Frontal cortex (tissue), 3 donors: ENCODE measurements at regions not wholly inside any gene's neighbourhood (a gene's known extent, or its start where the extent isn't known, plus 50 kb on each side); places are given as distances from the start of the nearest gene placed in this dataset.

Experiments used
- DNase-seq, 2 donors: peaks; one replicate each; pipeline ENCODE4 v3.0.0; 2012; ENCODE audit warnings: low spot score in 2 of 2
- FAIRE-seq: peaks from 2 replicates; lab custom pipeline; 2012; peaks lifted over from hg19 to GRCh38; lab: Jason Lieb, UNC
- donor health status: control.
- donor health status: control.
- donor health status: control.

GRCh38 chr9:87300915-87301314 lies 196.8 kb upstream of the DAPK1 start:
- no peak for FAIRE-seq
- no peak for DNase-seq

- DNase-seq, result no peak
- no peak for FAIRE-seq
Observed at GRCh38 chr9:87301371-87301770, 196.3 kb upstream of the DAPK1 start.

GRCh38 chr9:87305151-87305550 lies 192.5 kb upstream of the DAPK1 start:
- no peak for DNase-seq
- no peak for FAIRE-seq

- no peak for FAIRE-seq
- DNase-seq, result no peak
Observed at GRCh38 chr9:87306006-87306405, 191.7 kb upstream of the DAPK1 start.

- no peak for DNase-seq
Observed at GRCh38 chr9:87307848-87308247, 189.8 kb upstream of the DAPK1 start.

GRCh38 chr9:87309236-87309635 lies 188.4 kb upstream of the DAPK1 start:
- FAIRE-seq (no peak), DNase-seq (no peak)

More at GRCh38 chr9:87307848-87308247, 189.8 kb upstream of the DAPK1 start:
- FAIRE-seq, result no peak

- FAIRE-seq (no peak), DNase-seq (no peak)
Observed at GRCh38 chr9:87310827-87311523, 186.7 kb upstream of the DAPK1 start.

- no peak for FAIRE-seq
- DNase-seq, result no peak
Observed at GRCh38 chr9:87319656-87320055, 178.0 kb upstream of the DAPK1 start.

GRCh38 chr9:87320146-87320884 lies 177.4 kb upstream of the DAPK1 start:
- FAIRE-seq, result no peak
- DNase-seq, result no peak

GRCh38 chr9:87322840-87323635 lies 174.6 kb upstream of the DAPK1 start:
- DNase-seq (no peak), FAIRE-seq (no peak)

GRCh38 chr9:87323928-87324327 lies 173.7 kb upstream of the DAPK1 start:
- DNase-seq (no peak), FAIRE-seq (no peak)

GRCh38 chr9:87324613-87325194 lies 173.0 kb upstream of the DAPK1 start:
- FAIRE-seq, result peak; percentile 96

GRCh38 chr9:87327575-87328125 lies 170.0 kb upstream of the DAPK1 start:
- FAIRE-seq, result no peak
- no peak for DNase-seq

More at GRCh38 chr9:87324613-87325194, 173.0 kb upstream of the DAPK1 start:
- peak; percentile 28 to 49 for DNase-seq

GRCh38 chr9:87333802-87334201 lies 163.9 kb upstream of the DAPK1 start:
- DNase-seq (no peak), FAIRE-seq (no peak)

- FAIRE-seq, result no peak
- no peak for DNase-seq
Observed at GRCh38 chr9:87334366-87334765, 163.3 kb upstream of the DAPK1 start.

- FAIRE-seq (no peak), DNase-seq (no peak)
Observed at GRCh38 chr9:87336407-87336806, 161.3 kb upstream of the DAPK1 start.

GRCh38 chr9:87336914-87337333 lies 160.7 kb upstream of the DAPK1 start:
- DNase-seq (peak in 1 of 2 donors; percentile 29), FAIRE-seq (peak; percentile 87)

GRCh38 chr9:87337335-87338087 lies 160.2 kb upstream of the DAPK1 start:
- no peak for FAIRE-seq
- DNase-seq, result no peak
